Suprapubic skin (tissue), 4 donors: ENCODE measurements at regions not wholly inside any gene's neighbourhood (a gene's known extent, or its start where the extent isn't known, plus 50 kb on each side); places are given as distances from the start of the nearest gene placed in this dataset.

ENCODE experiments used
- DNase-seq, 2 donors: peaks; one replicate each; pipeline ENCODE4 v3.0.0-alpha.2; 2019; ENCODE audit warnings: low spot score in 2 of 2
- H3K27ac ChIP-seq: fragments of 200-600 bp; sonication (generic); one replicate; pipeline ENCODE4 v1.5.1; 2019
- H3K27me3 ChIP-seq: fragments of 200-600 bp; sonication (generic); one replicate; pipeline ENCODE4 v1.5.1; 2019
- H3K36me3 ChIP-seq: fragments of 200-600 bp; sonication (generic); one replicate; pipeline ENCODE4 v1.5.1; 2019
- H3K4me1 ChIP-seq: fragments of 200-600 bp; sonication (generic); one replicate; pipeline ENCODE4 v1.5.1; 2019
- H3K4me3 ChIP-seq: fragments of 200-600 bp; sonication (generic); one replicate; pipeline ENCODE4 v1.5.1; 2019; ENCODE audit warnings: mild to moderate bottlenecking
- H3K9me3 ChIP-seq: fragments of 200-600 bp; sonication (generic); one replicate; pipeline ENCODE4 v1.5.1; 2019
- CTCF ChIP-seq, 2 donors: fragments of 200-600 bp in 1 of 2; fragments of 450-650 bp in 1 of 2; sonication (generic) in 1 of 2; IDR thresholded peaks; one replicate each; pipeline ENCODE4 v1.5.1; 2016 to 2019; ENCODE audit warnings: antibody characterized with exemption in 2 of 2, mild to moderate bottlenecking in 1 of 2, moderate library complexity in 1 of 2
- EP300 ChIP-seq: sonication (generic); formaldehyde crosslinking; IDR thresholded peaks from one replicate; pipeline ENCODE4 v1.6.1; 2017; ENCODE audit warnings: antibody characterized with exemption
- POLR2A ChIP-seq, 2 donors: fragments of 450-650 bp; IDR thresholded peaks; one replicate each; pipeline ENCODE4 v1.6.1; 2017; ENCODE audit warnings: antibody characterized with exemption in 2 of 2, mild to moderate bottlenecking in 2 of 2, moderate library complexity in 2 of 2
- POLR2AphosphoS5 ChIP-seq, 3 donors: sonication (generic); formaldehyde crosslinking; IDR thresholded peaks; one replicate each; pipeline ENCODE4 v1.6.1; 2017; ENCODE audit warnings: antibody characterized with exemption in 3 of 3
- WGBS: methylation state at CpG from one replicate; pipeline ENCODE4 v1.1.5; 2018; 5-methylcytosine and 5-hydroxymethylcytosine counted together

- DNase-seq: no peak
- Histone ChIP-seq H3K36me3 (no peaks in the 10 kb centered on the region), H3K9me3 (no peaks in the 10 kb centered on the region), H3K27me3 (peaks cover 13% of the 10 kb centered on the region), H3K4me1 (no peaks in the 10 kb centered on the region), H3K27ac (no peak overlapping the region), H3K4me3 (no peak overlapping the region)
- WGBS: 31% methylated on average over 2 of the region's 2 CpGs
- TF ChIP-seq CTCF (IDR thresholded peaks at IDR 0.05) (no peak), EP300 (no peak), POLR2A (IDR thresholded peaks at IDR 0.05) (no peak), POLR2AphosphoS5 (IDR thresholded peaks at IDR 0.05) (no peak)
These were observed 124.9 kb upstream of the SMYD2 start for GRCh38 chr1:214155987-214156625.

GRCh38 chr1:214164173-214164572 lies 116.8 kb upstream of the SMYD2 start:
- Histone ChIP-seq H3K27me3 (peaks cover 11% of the 10 kb centered on the region), H3K27ac (no peak overlapping the region), H3K36me3 (no peaks in the 10 kb centered on the region), H3K4me1 (no peaks in the 10 kb centered on the region), H3K4me3 (no peak overlapping the region), H3K9me3 (no peaks in the 10 kb centered on the region)
- no peak for DNase-seq
- TF ChIP-seq CTCF (IDR thresholded peaks at IDR 0.05) (no peak), EP300 (no peak), POLR2A (IDR thresholded peaks at IDR 0.05) (no peak), POLR2AphosphoS5 (IDR thresholded peaks at IDR 0.05) (no peak)
- 86% methylated on average over 7 of the region's 7 CpGs for WGBS

- no peak for DNase-seq
- Histone ChIP-seq H3K9me3 (no peaks in the 10 kb centered on the region), H3K4me1 (no peaks in the 10 kb centered on the region), H3K36me3 (no peaks in the 10 kb centered on the region), H3K27me3 (peaks cover 13% of the 10 kb centered on the region), H3K27ac (no peak overlapping the region), H3K4me3 (no peak overlapping the region)
- WGBS: 28% methylated on average over 5 of the region's 5 CpGs
- TF ChIP-seq POLR2A (IDR thresholded peaks at IDR 0.05): no peak
- no peak for TF ChIP-seq CTCF (IDR thresholded peaks at IDR 0.05)
- TF ChIP-seq POLR2AphosphoS5 (IDR thresholded peaks at IDR 0.05): no peak
- no peak for TF ChIP-seq EP300
These were observed 115.0 kb upstream of the SMYD2 start for GRCh38 chr1:214165850-214166374.

GRCh38 chr1:214174508-214175199 lies 106.3 kb upstream of the SMYD2 start:
- Histone ChIP-seq H3K36me3 (no peaks in the 10 kb centered on the region), H3K9me3 (no peaks in the 10 kb centered on the region), H3K4me1 (no peaks in the 10 kb centered on the region), H3K27me3 (peaks cover 3% of the 10 kb centered on the region), H3K27ac (no peak overlapping the region), H3K4me3 (no peak overlapping the region)
- TF ChIP-seq CTCF (IDR thresholded peaks at IDR 0.05) (no peak), POLR2A (IDR thresholded peaks at IDR 0.05) (no peak), EP300 (no peak), POLR2AphosphoS5 (IDR thresholded peaks at IDR 0.05) (no peak)
- WGBS: 40% methylated on average over 2 of the region's 2 CpGs
- no peak for DNase-seq

- 91% methylated on average over 2 of the region's 2 CpGs for WGBS
- H3K27ac ChIP-seq: no peak overlapping the region
These were observed 102.9 kb upstream of the SMYD2 start for GRCh38 chr1:214178102-214178501.

More at GRCh38 chr1:214178102-214178501, 102.9 kb upstream of the SMYD2 start:
- Histone ChIP-seq H3K9me3 (no peaks in the 10 kb centered on the region), H3K4me1 (no peaks in the 10 kb centered on the region), H3K4me3 (no peak overlapping the region), H3K36me3 (no peaks in the 10 kb centered on the region), H3K27me3 (peaks cover 6% of the 10 kb centered on the region)
- DNase-seq: no peak
- TF ChIP-seq POLR2AphosphoS5 (IDR thresholded peaks at IDR 0.05) (no peak), CTCF (IDR thresholded peaks at IDR 0.05) (no peak), EP300 (no peak), POLR2A (IDR thresholded peaks at IDR 0.05) (no peak)
